ENCODE measurements at regions not wholly inside any gene's neighbourhood (a gene's known extent, or its start where the extent isn't known, plus 50 kb on each side); places are given as distances from the start of the nearest gene placed in this dataset.

DNA sequence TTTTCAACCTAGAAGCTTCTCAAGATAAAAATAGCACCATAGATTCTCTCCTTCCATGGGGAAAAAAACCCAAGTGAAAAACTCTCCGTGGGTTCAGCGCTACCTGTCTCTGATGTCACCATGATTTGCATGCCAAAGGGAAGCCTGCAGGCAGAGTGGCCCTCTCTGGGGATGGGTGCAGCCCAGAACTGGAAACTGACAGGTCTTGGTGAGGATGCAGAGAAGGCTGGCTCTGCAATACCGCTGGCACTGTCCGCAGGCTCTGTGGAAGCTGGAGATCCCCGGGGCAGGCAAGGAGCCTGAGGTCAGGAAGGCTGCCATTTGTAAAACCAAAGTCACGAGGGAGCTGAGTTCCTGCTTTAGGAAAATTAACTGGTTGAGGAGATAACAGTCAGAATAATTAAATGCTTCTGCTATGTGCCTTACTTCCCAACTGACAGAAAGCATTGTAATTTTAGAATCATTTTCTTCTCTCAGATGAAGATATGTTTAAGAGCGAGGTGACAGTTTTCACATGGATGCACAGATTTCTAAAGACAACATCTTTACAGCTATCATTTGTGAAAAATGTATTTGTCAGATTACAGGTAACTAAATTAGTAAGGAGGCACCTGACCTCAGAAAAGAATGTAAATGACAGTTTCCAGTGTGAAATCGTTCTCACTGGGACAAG lies 731.5 kb upstream of the FZD8 start:
- DNase-seq = no peak
- 79 to 81% methylated on average over 8 of the region's 8 CpGs for WGBS, 2 donors
- H3K4me3 ChIP-seq = no peak overlapping the region
- intact Hi-C loops (cut with DNase I) = no loop called here
- no peaks in the 10 kb centered on the region for H3K27me3 ChIP-seq
- H3K4me1 ChIP-seq = no peaks in the 10 kb centered on the region
- no peak overlapping the region for H3K27ac ChIP-seq
- TF ChIP-seq POLR2A (IDR thresholded peaks at IDR 0.05) (no peak), POLR2AphosphoS5 (IDR thresholded peaks at IDR 0.05) (no peak), EP300 (IDR thresholded peaks at IDR 0.05) (no peak)
- TF ChIP-seq, protein P1, sequence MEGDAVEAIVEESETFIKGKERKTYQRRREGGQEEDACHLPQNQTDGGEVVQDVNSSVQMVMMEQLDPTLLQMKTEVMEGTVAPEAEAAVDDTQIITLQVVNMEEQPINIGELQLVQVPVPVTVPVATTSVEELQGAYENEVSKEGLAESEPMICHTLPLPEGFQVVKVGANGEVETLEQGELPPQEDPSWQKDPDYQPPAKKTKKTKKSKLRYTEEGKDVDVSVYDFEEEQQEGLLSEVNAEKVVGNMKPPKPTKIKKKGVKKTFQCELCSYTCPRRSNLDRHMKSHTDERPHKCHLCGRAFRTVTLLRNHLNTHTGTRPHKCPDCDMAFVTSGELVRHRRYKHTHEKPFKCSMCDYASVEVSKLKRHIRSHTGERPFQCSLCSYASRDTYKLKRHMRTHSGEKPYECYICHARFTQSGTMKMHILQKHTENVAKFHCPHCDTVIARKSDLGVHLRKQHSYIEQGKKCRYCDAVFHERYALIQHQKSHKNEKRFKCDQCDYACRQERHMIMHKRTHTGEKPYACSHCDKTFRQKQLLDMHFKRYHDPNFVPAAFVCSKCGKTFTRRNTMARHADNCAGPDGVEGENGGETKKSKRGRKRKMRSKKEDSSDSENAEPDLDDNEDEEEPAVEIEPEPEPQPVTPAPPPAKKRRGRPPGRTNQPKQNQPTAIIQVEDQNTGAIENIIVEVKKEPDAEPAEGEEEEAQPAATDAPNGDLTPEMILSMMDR (IDR thresholded peaks at IDR 0.05) = no peak
- H3K9me3 ChIP-seq = peaks cover 0 to 4% (median under 1%) of the 10 kb centered on the region in 4 donors
- no peaks in the 10 kb centered on the region for H3K36me3 ChIP-seq

DNA sequence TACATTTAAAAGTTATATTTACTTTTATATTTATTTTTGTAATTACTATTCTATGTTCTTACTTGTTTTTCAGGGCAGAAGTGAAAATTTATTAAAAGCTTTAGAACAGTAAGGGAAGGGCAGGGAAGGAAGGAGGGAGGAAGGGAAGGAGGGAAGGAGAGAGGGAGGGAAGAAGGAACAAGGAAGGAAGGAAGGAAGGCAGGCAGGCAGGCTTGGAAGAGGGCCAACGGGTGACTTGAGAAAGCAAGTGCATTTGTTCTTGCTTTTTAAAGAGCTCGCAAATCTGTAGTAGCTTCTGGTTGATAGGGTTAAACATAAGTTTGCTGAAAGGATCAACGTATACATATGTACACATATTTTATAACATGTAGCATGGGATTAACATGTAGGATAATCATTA lies 725.3 kb upstream of the FZD8 start:
- peaks cover 0 to 4% (median 0%) of the 10 kb centered on the region in 4 donors for H3K9me3 ChIP-seq
- 38 to 66% methylated on average over 3 of the region's 3 CpGs for WGBS, 2 donors
- no peak overlapping the region for H3K4me3 ChIP-seq
- no peaks in the 10 kb centered on the region for H3K27me3 ChIP-seq
- H3K27ac ChIP-seq = no peak overlapping the region
- DNase-seq = no peak
- H3K4me1 ChIP-seq = no peaks in the 10 kb centered on the region
- intact Hi-C loops (cut with DNase I) = no loop called here
- no peaks in the 10 kb centered on the region for H3K36me3 ChIP-seq
- TF ChIP-seq, protein P1 (IDR thresholded peaks at IDR 0.05) = no peak
- TF ChIP-seq POLR2A (IDR thresholded peaks at IDR 0.05) (no peak), POLR2AphosphoS5 (IDR thresholded peaks at IDR 0.05) (no peak), EP300 (IDR thresholded peaks at IDR 0.05) (no peak)

DNA sequence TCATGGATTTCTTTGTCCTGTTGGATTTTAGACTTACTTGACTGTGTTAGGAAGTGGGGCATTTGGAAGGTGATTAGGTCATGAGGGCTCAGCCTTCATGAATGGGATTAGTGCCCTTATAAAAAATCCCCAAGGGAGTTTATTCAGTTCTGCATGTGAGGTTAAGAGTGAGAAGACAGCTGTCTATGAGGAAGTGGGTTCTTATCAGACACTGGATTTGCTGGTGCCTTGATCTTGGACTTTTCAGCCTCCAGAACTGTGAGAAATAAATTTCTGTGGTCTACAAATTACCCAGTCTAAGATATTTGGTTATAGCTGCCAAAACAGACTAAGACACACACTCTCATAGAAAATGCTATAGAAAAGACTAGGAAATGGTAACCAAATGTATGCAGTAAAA lies 724.7 kb upstream of the FZD8 start:
- no peak for DNase-seq
- H3K4me3 ChIP-seq = no peak overlapping the region
- TF ChIP-seq POLR2A (IDR thresholded peaks at IDR 0.05) = no peak
- TF ChIP-seq POLR2AphosphoS5 (IDR thresholded peaks at IDR 0.05) = no peak
- TF ChIP-seq EP300 (IDR thresholded peaks at IDR 0.05) = no peak
- TF ChIP-seq, protein P1 (IDR thresholded peaks at IDR 0.05) = no peak
- no peak overlapping the region for H3K27ac ChIP-seq
- intact Hi-C loops (cut with DNase I) = no loop called here
- H3K4me1 ChIP-seq = no peaks in the 10 kb centered on the region
- H3K36me3 ChIP-seq = no peaks in the 10 kb centered on the region
- no peaks in the 10 kb centered on the region for H3K27me3 ChIP-seq
- H3K9me3 ChIP-seq = peaks cover 0 to 4% (median 0%) of the 10 kb centered on the region in 4 donors

DNA sequence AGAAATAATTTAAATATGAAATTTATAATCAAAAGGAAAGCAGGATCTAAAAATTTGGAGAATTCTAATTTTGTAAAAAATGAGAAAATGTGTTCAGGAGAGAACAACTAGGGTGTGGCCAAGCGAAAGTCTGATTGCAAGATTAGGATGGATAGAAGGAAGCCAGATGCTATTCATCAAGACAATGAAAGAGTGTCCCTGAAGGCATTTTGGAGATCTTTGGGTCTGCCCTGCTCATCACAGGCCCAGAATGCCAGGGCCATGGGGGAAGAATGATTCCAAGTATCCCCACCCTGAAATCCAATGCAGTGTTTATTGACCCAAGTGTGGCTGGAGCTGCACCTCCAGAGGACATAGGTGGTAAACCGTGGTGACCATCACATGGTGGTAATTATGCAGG lies 724.0 kb upstream of the FZD8 start:
- H3K9me3 ChIP-seq = peaks cover 0 to 4% (median 0%) of the 10 kb centered on the region in 4 donors
- H3K4me1 ChIP-seq = no peaks in the 10 kb centered on the region
- WGBS, 2 donors = 83% methylated on average over 2 of the region's 2 CpGs
- intact Hi-C loops (cut with DNase I) = no loop called here
- no peak overlapping the region for H3K4me3 ChIP-seq
- no peaks in the 10 kb centered on the region for H3K27me3 ChIP-seq
- no peak for DNase-seq
- TF ChIP-seq POLR2A (IDR thresholded peaks at IDR 0.05) = no peak
- H3K27ac ChIP-seq = no peak overlapping the region
- no peaks in the 10 kb centered on the region for H3K36me3 ChIP-seq

DNA sequence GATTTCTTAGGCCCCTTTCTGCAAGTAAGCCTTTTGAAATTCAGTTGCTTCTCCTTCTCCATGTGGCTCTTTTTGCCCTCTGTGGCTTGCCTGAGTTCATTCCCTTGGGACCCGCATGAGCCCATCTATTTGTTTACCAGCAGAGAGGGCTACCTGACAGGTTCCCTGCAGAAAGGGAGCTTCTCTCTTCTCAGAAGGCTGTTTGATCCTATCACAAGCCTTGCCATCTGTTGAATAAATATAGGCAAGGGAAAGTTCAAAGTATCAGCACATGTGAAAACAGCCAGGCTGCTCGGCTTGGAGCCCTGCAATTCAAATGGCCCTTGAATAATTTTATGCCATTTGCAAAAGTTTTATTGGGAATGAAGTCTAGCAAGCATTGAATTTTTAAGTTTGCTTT lies 720.2 kb upstream of the FZD8 start:
- no peaks in the 10 kb centered on the region for H3K27me3 ChIP-seq
- WGBS, 2 donors = 25 to 69% methylated on average over 2 of the region's 2 CpGs
- H3K9me3 ChIP-seq = no peaks in the 10 kb centered on the region

More for the DNA sequence above, 720.2 kb upstream of the FZD8 start:
- intact Hi-C loops (cut with DNase I) = no loop called here
- no peaks in the 10 kb centered on the region for H3K36me3 ChIP-seq
- no peak overlapping the region for H3K27ac ChIP-seq
- no peak overlapping the region for H3K4me3 ChIP-seq
- no peak for TF ChIP-seq POLR2A (IDR thresholded peaks at IDR 0.05)
- TF ChIP-seq, protein P1 (IDR thresholded peaks at IDR 0.05) = no peak
- TF ChIP-seq POLR2AphosphoS5 (IDR thresholded peaks at IDR 0.05) = no peak
- no peak for TF ChIP-seq EP300 (IDR thresholded peaks at IDR 0.05)
- no peaks in the 10 kb centered on the region for H3K4me1 ChIP-seq
- DNase-seq = no peak
